ENCODE measurements at regions not wholly inside any gene's neighbourhood (a gene's known extent, or its start where the extent isn't known, plus 50 kb on each side); places are given as distances from the start of the nearest gene placed in this dataset.

GRCh38 chr18:71951001-71951400, 593.1 kb downstream of the CBLN2 start:
- Histone ChIP-seq H3K27me3 (ENCODE audit: control insufficient read depth, extremely low read depth, insufficient read depth, low read length) (no peaks in the 10 kb centered on the region), H3K9ac (ENCODE audit: control insufficient read depth, extremely low read depth, insufficient read depth, low read length) (no peak overlapping the region), H4K20me1 (ENCODE audit: control insufficient read depth, extremely low read depth, insufficient read depth, low read length) (no peaks in the 10 kb centered on the region), H3K4me2 (ENCODE audit: control insufficient read depth, extremely low read depth, insufficient read depth, low read depth, low read length) (no peak overlapping the region), H2AFZ (ENCODE audit: control insufficient read depth, low read length) (no peak overlapping the region), H3K79me2 (ENCODE audit: control insufficient read depth, insufficient read depth, low read length) (no peaks in the 10 kb centered on the region), H3K9me1 (ENCODE audit: control insufficient read depth, extremely low read depth, insufficient read depth, low read length) (no peaks in the 10 kb centered on the region), H3K4me3 (ENCODE audit: control insufficient read depth in 2 of 3, extremely low read depth in 1 of 3, insufficient read depth in 2 of 3, low read depth in 1 of 3, low read length in 3 of 3) (no peak overlapping the region), H3K27ac (ENCODE audit: control insufficient read depth, insufficient read depth, low read length) (no peak overlapping the region), H3K9me3 (ENCODE audit: control insufficient read depth, low read depth, low read length) (no peaks in the 10 kb centered on the region), H3K36me3 (ENCODE audit: control insufficient read depth in 2 of 2, extremely low read depth in 1 of 2, insufficient read depth in 2 of 2, low read length in 2 of 2) (no peaks in the 10 kb centered on the region), H3K4me1 (ENCODE audit: control insufficient read depth, extremely low read depth, insufficient read depth, low read length) (no peaks in the 10 kb centered on the region)
- no peak for TF ChIP-seq EZH2 (IDR thresholded peaks at IDR 0.05; ENCODE audit: low read length)
- no peak for TF ChIP-seq CTCF (optimal IDR thresholded peaks at IDR 0.05 in 1 of 3, IDR thresholded peaks at IDR 0.05 in 1 of 3, conservative IDR thresholded peaks at IDR 0.05 in 1 of 3; ENCODE audit: extremely low read depth in 1 of 3, insufficient read depth in 2 of 3, low read length in 3 of 3)
- FAIRE-seq = no peak
- dilution Hi-C loops (cut with MboI; ENCODE audit: extremely low pct_ligation_motif_present, low sequenced_read_pairs) = no loop called here
- no peak for DNase-seq (ENCODE audit: low read depth, low spot score)

- dilution Hi-C loops (cut with MboI; ENCODE audit: extremely low pct_ligation_motif_present, low sequenced_read_pairs) = no loop called here
- no peak overlapping the region for H3K4me3 ChIP-seq (ENCODE audit: control insufficient read depth in 2 of 3, extremely low read depth in 1 of 3, insufficient read depth in 2 of 3, low read depth in 1 of 3, low read length in 3 of 3)
- no peak overlapping the region for H3K27ac ChIP-seq (ENCODE audit: control insufficient read depth, insufficient read depth, low read length)
- TF ChIP-seq EZH2 (IDR thresholded peaks at IDR 0.05; ENCODE audit: low read length) = no peak
- no peak for TF ChIP-seq CTCF (optimal IDR thresholded peaks at IDR 0.05 in 1 of 3, IDR thresholded peaks at IDR 0.05 in 1 of 3, conservative IDR thresholded peaks at IDR 0.05 in 1 of 3; ENCODE audit: extremely low read depth in 1 of 3, insufficient read depth in 2 of 3, low read length in 3 of 3)
- H3K9me1 ChIP-seq (ENCODE audit: control insufficient read depth, extremely low read depth, insufficient read depth, low read length) = no peaks in the 10 kb centered on the region
- DNase-seq (ENCODE audit: low read depth, low spot score) (no peak), FAIRE-seq (no peak)
- H4K20me1 ChIP-seq (ENCODE audit: control insufficient read depth, extremely low read depth, insufficient read depth, low read length) = no peaks in the 10 kb centered on the region
- no peak overlapping the region for H3K4me2 ChIP-seq (ENCODE audit: control insufficient read depth, extremely low read depth, insufficient read depth, low read depth, low read length)
- no peaks in the 10 kb centered on the region for H3K4me1 ChIP-seq (ENCODE audit: control insufficient read depth, extremely low read depth, insufficient read depth, low read length)
- no peaks in the 10 kb centered on the region for H3K79me2 ChIP-seq (ENCODE audit: control insufficient read depth, insufficient read depth, low read length)
- H3K9me3 ChIP-seq (ENCODE audit: control insufficient read depth, low read depth, low read length) = no peaks in the 10 kb centered on the region
- no peaks in the 10 kb centered on the region for H3K36me3 ChIP-seq (ENCODE audit: control insufficient read depth in 2 of 2, extremely low read depth in 1 of 2, insufficient read depth in 2 of 2, low read length in 2 of 2)
- no peaks in the 10 kb centered on the region for H3K27me3 ChIP-seq (ENCODE audit: control insufficient read depth, extremely low read depth, insufficient read depth, low read length)
- no peak overlapping the region for H2AFZ ChIP-seq (ENCODE audit: control insufficient read depth, low read length)
- no peak overlapping the region for H3K9ac ChIP-seq (ENCODE audit: control insufficient read depth, extremely low read depth, insufficient read depth, low read length)
These were observed 601.7 kb downstream of the CBLN2 start for GRCh38 chr18:71942433-71942832.
